HFF-Myc (cell line): ENCODE measurements at regions not wholly inside any gene's neighbourhood (a gene's known extent, or its start where the extent isn't known, plus 50 kb on each side); places are given as distances from the start of the nearest gene placed in this dataset.

ENCODE experiments used
- DNase-seq: peaks from one replicate; pipeline ENCODE4 v3.0.0-alpha.2; 2011; ENCODE audit warnings: low read depth; ENCODE audit errors: extremely low read depth
- H3K4me3 ChIP-seq: replicated peaks from 2 replicates; pipeline ENCODE4 v1.5.1; 2011; ENCODE audit warnings: low read depth, mild to moderate bottlenecking, control low read depth, low read length
- CTCF ChIP-seq: IDR thresholded peaks from 2 replicates; pipeline ENCODE4 v1.5.1; 2012; ENCODE audit warnings: mild to moderate bottlenecking, low read depth, low read length, control low read depth; ENCODE audit errors: missing control alignments

DNA sequence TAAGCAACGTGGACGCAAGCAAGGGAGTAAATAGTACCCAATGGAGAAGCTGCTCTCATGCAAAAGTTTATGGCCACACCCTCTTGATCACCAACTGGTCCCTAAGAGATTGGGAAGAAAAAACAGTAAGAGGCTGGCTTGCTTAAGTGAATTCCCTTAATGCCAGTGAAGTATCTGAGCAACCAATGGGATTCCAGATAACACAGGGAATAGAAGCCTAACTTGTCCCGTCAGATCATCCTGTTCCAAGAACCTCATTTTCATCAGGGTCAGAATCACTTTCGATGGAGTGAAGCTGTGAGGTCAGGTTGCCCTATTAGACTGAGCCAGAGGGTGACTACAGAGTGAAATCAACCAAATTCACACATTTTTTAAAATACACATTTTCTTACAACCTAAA, 104.3 kb downstream of the CD47 start:
- no peak for TF ChIP-seq CTCF
- H3K4me3 ChIP-seq: no peak overlapping the region
- no peak for DNase-seq

DNA sequence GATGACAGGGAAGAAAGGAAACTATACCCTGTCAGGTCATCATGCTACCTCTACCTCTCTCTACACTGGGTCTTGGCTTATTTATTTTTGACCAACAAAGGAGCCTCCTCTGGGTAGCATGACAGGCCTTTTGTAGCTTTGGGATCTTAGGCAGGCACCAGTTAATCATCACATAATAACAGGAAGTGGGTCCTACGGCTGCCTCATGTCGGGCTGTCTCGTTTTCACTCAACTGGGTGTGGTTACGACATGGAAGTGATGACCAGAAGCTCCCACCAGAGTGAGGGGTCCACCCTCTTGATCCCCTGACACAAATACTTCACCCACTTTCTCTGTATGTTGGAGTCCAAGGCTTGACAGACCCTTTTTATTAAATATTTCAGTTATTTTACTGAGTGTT, 105.3 kb downstream of the CD47 start:
- DNase-seq: no peak
- no peak overlapping the region for H3K4me3 ChIP-seq
- no peak for TF ChIP-seq CTCF

DNA sequence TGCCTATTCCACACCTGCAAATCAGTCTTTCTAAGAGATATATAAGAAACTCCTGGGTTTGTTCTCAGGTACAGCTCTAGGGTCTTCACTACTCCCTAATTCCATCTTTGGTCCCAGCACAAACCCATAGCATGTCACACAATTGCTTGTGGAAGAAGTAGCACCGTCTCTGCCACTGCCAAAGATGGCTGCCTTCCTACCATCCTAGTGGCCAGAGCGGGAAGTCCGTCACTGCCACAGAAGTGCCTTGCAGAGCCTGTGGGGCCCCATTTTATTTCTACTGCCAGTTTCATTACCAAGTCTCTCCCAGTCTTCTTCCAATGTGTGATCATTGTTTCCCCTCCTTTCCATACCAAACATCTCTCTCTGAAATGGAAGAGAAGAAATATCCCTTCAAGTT, 107.6 kb downstream of the CD47 start:
- H3K4me3 ChIP-seq: no peak overlapping the region
- no peak for TF ChIP-seq CTCF
- DNase-seq: no peak

DNA sequence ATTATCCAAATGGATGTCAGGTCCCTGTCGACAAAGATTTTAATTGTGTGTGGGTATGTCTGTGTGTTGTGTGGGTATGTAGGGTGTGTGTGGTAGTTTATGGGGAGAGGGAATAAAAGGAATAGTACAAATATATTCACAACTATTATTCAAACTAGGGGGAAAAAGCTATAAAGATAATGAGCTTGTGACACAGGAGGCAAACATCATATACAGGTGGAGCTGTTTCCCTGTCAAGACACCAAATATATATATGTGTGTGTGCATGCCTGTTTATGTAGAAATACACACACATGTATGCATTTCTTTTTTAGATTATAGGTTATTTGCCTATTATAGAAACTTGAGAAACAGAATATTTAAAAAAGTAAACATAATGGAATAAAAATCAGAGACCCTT, 108.7 kb downstream of the CD47 start:
- TF ChIP-seq CTCF: no peak
- DNase-seq: no peak
- no peak overlapping the region for H3K4me3 ChIP-seq

DNA sequence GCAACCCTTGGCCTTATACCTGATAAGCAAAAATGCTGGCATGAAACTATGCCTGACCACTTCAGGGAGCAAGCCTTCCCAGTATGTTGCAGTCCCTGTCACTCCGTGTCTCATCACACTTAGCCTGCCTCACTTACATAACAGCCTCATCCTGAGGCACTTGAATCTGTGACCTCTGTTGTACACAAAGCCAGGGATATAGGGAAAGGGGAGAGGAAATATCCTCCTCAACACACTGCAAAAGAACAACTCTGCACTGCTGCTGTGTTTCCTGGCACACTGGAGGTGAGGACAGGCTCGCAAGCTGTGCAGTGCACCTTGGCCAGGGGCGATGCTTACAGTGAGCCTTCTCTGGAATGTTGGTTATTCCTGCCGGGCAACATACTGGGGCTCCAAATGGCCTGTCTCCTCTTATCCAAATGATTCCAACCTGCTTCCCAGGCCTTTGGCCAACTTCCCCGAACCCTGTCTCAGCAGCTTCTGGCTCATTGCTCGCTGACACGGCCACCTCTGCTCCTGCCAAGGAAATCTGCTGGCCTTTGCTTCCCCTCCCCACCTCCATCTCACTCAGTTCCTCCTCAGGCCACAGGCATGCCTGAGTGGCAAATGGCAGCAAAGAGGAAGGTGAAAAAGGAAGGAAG, 109.2 kb downstream of the CD47 start:
- no peak for TF ChIP-seq CTCF
- DNase-seq: no peak
- H3K4me3 ChIP-seq: no peak overlapping the region

DNA sequence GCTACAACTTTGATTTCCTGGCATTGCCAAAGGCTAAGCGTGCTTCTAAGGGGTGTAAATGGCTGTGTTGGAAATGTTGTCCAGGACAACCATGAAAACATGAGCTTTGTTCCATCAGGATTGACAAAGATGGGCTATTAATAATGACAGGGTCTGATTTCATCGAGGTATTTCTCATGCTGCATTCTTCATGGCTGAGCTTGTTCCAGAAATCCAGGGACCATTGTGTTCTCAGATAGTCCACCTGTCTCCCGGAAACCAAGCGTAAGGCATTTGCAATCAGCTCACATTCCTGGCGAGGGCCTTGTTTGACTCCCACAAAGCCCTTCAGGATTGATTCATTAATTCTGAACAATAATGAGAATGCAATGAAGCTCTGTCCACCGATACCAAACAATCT, 111.3 kb downstream of the CD47 start:
- DNase-seq: no peak
- H3K4me3 ChIP-seq: no peak overlapping the region
- TF ChIP-seq CTCF: no peak
